Right atrium auricular region (tissue), 2 donors: ENCODE measurements at regions not wholly inside any gene's neighbourhood (a gene's known extent, or its start where the extent isn't known, plus 50 kb on each side); places are given as distances from the start of the nearest gene placed in this dataset.

Source experiments
- DNase-seq: peaks from one replicate; pipeline ENCODE4 v3.0.0-alpha.2; 2019; ENCODE audit warnings: low spot score
- H3K27ac ChIP-seq, 2 donors: fragments of 200-600 bp; sonication (generic); 1 replicate in 1 of 2; 2 replicates in 1 of 2; pipeline ENCODE4 v1.5.1; 2016 to 2019
- H3K27me3 ChIP-seq, 2 donors: fragments of 200-600 bp; sonication (generic); one replicate each; pipeline versions ENCODE4 v1.5.1 to v1.6.0; 2017 to 2019
- H3K36me3 ChIP-seq: fragments of 200-600 bp; sonication (generic); one replicate; pipeline ENCODE4 v1.5.1; 2016
- H3K4me1 ChIP-seq, 2 donors: fragments of 200-600 bp; sonication (generic); one replicate each; pipeline versions ENCODE4 v1.5.1 to v1.6.0; 2017 to 2019
- H3K4me3 ChIP-seq, 2 donors: fragments of 200-600 bp; sonication (generic); 1 replicate in 1 of 2; 2 replicates in 1 of 2; pipeline ENCODE4 v1.5.1; 2017 to 2019; ENCODE audit warnings: mild to moderate bottlenecking in 1 of 2, moderate library complexity in 1 of 2
- H3K9me3 ChIP-seq, 2 donors: fragments of 200-600 bp; sonication (generic); one replicate each; pipeline ENCODE4 v1.5.1; 2019
- CTCF ChIP-seq, 2 donors: fragments of 200-600 bp; sonication (generic); IDR thresholded peaks; one replicate each; pipeline ENCODE4 v1.5.1; 2019; ENCODE audit warnings: antibody characterized with exemption in 2 of 2

GRCh38 chr4:101464596-101464995 is 117.3 kb upstream of the PPP3CA start:
- H3K4me1 ChIP-seq = no peaks in the 10 kb centered on the region
- DNase-seq = no peak

GRCh38 chr4:101458914-101459313 is 111.6 kb upstream of the PPP3CA start:
- no peak overlapping the region for H3K27ac ChIP-seq
- no peak overlapping the region for H3K4me3 ChIP-seq
- H3K27me3 ChIP-seq = no peaks in the 10 kb centered on the region
- DNase-seq = no peak
- TF ChIP-seq CTCF (IDR thresholded peaks at IDR 0.05) = no peak
- no peaks in the 10 kb centered on the region for H3K36me3 ChIP-seq
- no peaks in the 10 kb centered on the region for H3K4me1 ChIP-seq
- peaks cover 0 to 6% of the 10 kb centered on the region in 2 donors for H3K9me3 ChIP-seq

More at GRCh38 chr4:101464596-101464995, 117.3 kb upstream of the PPP3CA start:
- H3K36me3 ChIP-seq = no peaks in the 10 kb centered on the region
- no peak overlapping the region for H3K4me3 ChIP-seq
- H3K9me3 ChIP-seq = peaks cover 0 to 6% of the 10 kb centered on the region in 2 donors
- TF ChIP-seq CTCF (IDR thresholded peaks at IDR 0.05) = no peak
- H3K27me3 ChIP-seq = no peaks in the 10 kb centered on the region
- no peak overlapping the region for H3K27ac ChIP-seq

GRCh38 chr4:101458473-101458872 is 111.1 kb upstream of the PPP3CA start:
- no peaks in the 10 kb centered on the region for H3K36me3 ChIP-seq
- H3K4me1 ChIP-seq = no peaks in the 10 kb centered on the region
- H3K27me3 ChIP-seq = no peaks in the 10 kb centered on the region
- H3K4me3 ChIP-seq = no peak overlapping the region
- H3K9me3 ChIP-seq = peaks cover 0 to 6% of the 10 kb centered on the region in 2 donors
- DNase-seq = no peak
- H3K27ac ChIP-seq = no peak overlapping the region
- TF ChIP-seq CTCF (IDR thresholded peaks at IDR 0.05) = no peak

GRCh38 chr4:101451086-101451485 is 103.8 kb upstream of the PPP3CA start:
- Histone ChIP-seq H3K9me3 (no peaks in the 10 kb centered on the region), H3K27ac (no peak overlapping the region), H3K36me3 (no peaks in the 10 kb centered on the region), H3K4me1 (no peaks in the 10 kb centered on the region), H3K27me3 (no peaks in the 10 kb centered on the region), H3K4me3 (no peak overlapping the region)
- no peak for DNase-seq
- TF ChIP-seq CTCF (IDR thresholded peaks at IDR 0.05) = no peak

- no peak for TF ChIP-seq CTCF (IDR thresholded peaks at IDR 0.05)
- Histone ChIP-seq H3K36me3 (no peaks in the 10 kb centered on the region), H3K9me3 (no peaks in the 10 kb centered on the region), H3K27ac (no peak overlapping the region), H3K4me3 (no peak overlapping the region), H3K27me3 (no peaks in the 10 kb centered on the region), H3K4me1 (no peaks in the 10 kb centered on the region)
- DNase-seq = no peak
Observed at GRCh38 chr4:101441446-101441845, 94.1 kb upstream of the PPP3CA start.

GRCh38 chr4:101439926-101440325 is 92.6 kb upstream of the PPP3CA start:
- no peak for DNase-seq
- Histone ChIP-seq H3K36me3 (no peaks in the 10 kb centered on the region), H3K9me3 (no peaks in the 10 kb centered on the region), H3K4me3 (no peak overlapping the region), H3K27ac (no peak overlapping the region), H3K27me3 (no peaks in the 10 kb centered on the region), H3K4me1 (no peaks in the 10 kb centered on the region)
- TF ChIP-seq CTCF (IDR thresholded peaks at IDR 0.05) = no peak
